GM23338 (cell line): ENCODE measurements at regions not wholly inside any gene's neighbourhood (a gene's known extent, or its start where the extent isn't known, plus 50 kb on each side); places are given as distances from the start of the nearest gene placed in this dataset.

ENCODE experiments used
- ATAC-seq: fragments of 200-7000 bp; cut with Tn5 transposase; 3 replicates; pipeline ENCODE4 v1.9.1; 2020
- DNase-seq: peaks from one replicate; pipeline ENCODE4 v3.0.0-alpha.2; 2015; ENCODE audit warnings: low spot score
- H2AFZ ChIP-seq: fragments of 200-600 bp; sonication (generic); 2 replicates; pipeline ENCODE4 v1.8.0; 2016; ENCODE audit warnings: antibody characterized with exemption, mild to moderate bottlenecking, moderate library complexity
- H3F3A ChIP-seq: fragments of 200-600 bp; sonication (generic); replicated peaks from 2 replicates; pipeline ENCODE4 v1.8.0; 2017; ENCODE audit warnings: antibody characterized with exemption, mixed run types, low read depth
- H3K27ac ChIP-seq: fragments of 200-600 bp; sonication (generic); 2 replicates; pipeline ENCODE4 v1.6.1; 2016; ENCODE audit warnings: low read depth
- H3K27me3 ChIP-seq: fragments of 200-600 bp; sonication (generic); 2 replicates; pipeline ENCODE4 v1.8.0; 2016; ENCODE audit warnings: mild to moderate bottlenecking, mixed run types, moderate library complexity; ENCODE audit not compliant: insufficient read depth
- H3K36me3 ChIP-seq: fragments of 200-600 bp; sonication (generic); 2 replicates; pipeline ENCODE4 v1.8.0; 2016; ENCODE audit warnings: mild to moderate bottlenecking; ENCODE audit not compliant: insufficient read depth
- H3K4me1 ChIP-seq: fragments of 200-600 bp; sonication (generic); 2 replicates; pipeline ENCODE4 v1.8.0; 2016; ENCODE audit warnings: mild to moderate bottlenecking, moderate library complexity; ENCODE audit not compliant: insufficient read depth
- H3K4me2 ChIP-seq: fragments of 200-600 bp; sonication (generic); 2 replicates; pipeline ENCODE4 v1.7.1; 2017; ENCODE audit warnings: mixed run types
- H3K4me3 ChIP-seq: fragments of 200-600 bp; sonication (generic); 2 replicates; pipeline ENCODE4 v1.6.1; 2016; ENCODE audit warnings: mixed run types
- H3K79me2 ChIP-seq: fragments of 200-600 bp; sonication (generic); replicated peaks from 2 replicates; pipeline ENCODE4 v1.8.0; 2017; ENCODE audit warnings: mild to moderate bottlenecking; ENCODE audit not compliant: insufficient read depth
- H3K9me2 ChIP-seq: fragments of 200-600 bp; sonication (generic); 2 replicates; pipeline ENCODE4 v1.8.0; 2017; ENCODE audit not compliant: insufficient read depth
- H4K20me1 ChIP-seq: fragments of 200-600 bp; sonication (generic); replicated peaks from 2 replicates; pipeline ENCODE4 v1.8.0; 2017; ENCODE audit warnings: mild to moderate bottlenecking; ENCODE audit not compliant: insufficient read depth
- H3K27ac Mint-ChIP-seq: 2 replicates; pipeline ENCODE4 v1.8.0; 2020; ENCODE audit warnings: inconsistent platforms, mild to moderate bottlenecking, moderate library complexity, mixed read lengths
- H3K27me3 Mint-ChIP-seq: 3 replicates; pipeline ENCODE4 v1.8.0; 2022; ENCODE audit warnings: low read depth, mild to moderate bottlenecking, moderate library complexity, mixed read lengths, inconsistent platforms; ENCODE audit not compliant: insufficient read depth, poor library complexity
- H3K36me3 Mint-ChIP-seq: 3 replicates; pipeline ENCODE4 v1.8.0; 2021; ENCODE audit warnings: low read depth, mild to moderate bottlenecking, inconsistent platforms, moderate library complexity, mixed read lengths
- H3K4me1 Mint-ChIP-seq: 3 replicates; pipeline ENCODE4 v1.8.0; 2020; ENCODE audit warnings: mild to moderate bottlenecking, inconsistent platforms, mixed read lengths
- H3K4me3 Mint-ChIP-seq: 3 replicates; pipeline ENCODE4 v1.8.0; 2021; ENCODE audit warnings: moderate library complexity, mild to moderate bottlenecking, inconsistent platforms, mixed read lengths
- H3K9me3 Mint-ChIP-seq: 3 replicates; pipeline ENCODE4 v1.8.0; 2020; ENCODE audit warnings: moderate library complexity, mild to moderate bottlenecking, inconsistent platforms, mixed read lengths
- CREB1 ChIP-seq: fragments of 250-450 bp; sonication (Bioruptor Pico); IDR thresholded peaks from 2 replicates; pipeline ENCODE4 v1.5.0; 2020; ENCODE audit warnings: low read depth, mild to moderate bottlenecking, moderate library complexity
- ZNF114 ChIP-seq: fragments of 250-450 bp; sonication (Bioruptor Pico); IDR thresholded peaks from 2 replicates; pipeline ENCODE4 v1.5.0; 2020; ENCODE audit warnings: mild to moderate bottlenecking, moderate library complexity
- TF ChIP-seq, protein P1 (sequence below): IDR thresholded peaks from one replicate; pipeline ENCODE4 v1.6.1; 2018; ENCODE audit warnings: antibody characterized with exemption; ENCODE audit not compliant: unreplicated experiment
- TF ChIP-seq, protein P2 (sequence below): fragments of 250-450 bp; sonication (Bioruptor Pico); IDR thresholded peaks from 2 replicates; pipeline ENCODE4 v1.5.0; 2020; ENCODE audit warnings: mild to moderate bottlenecking, moderate library complexity
- TF ChIP-seq, protein P3 (sequence below), 2 experiments: fragments of 200-600 bp in 1 of 2; sonication (generic) in 1 of 2; conservative IDR thresholded peaks; 2 replicates each; pipeline versions ENCODE4 v1.5.1 to v1.6.1; 2016 to 2017; ENCODE audit warnings: antibody characterized with exemption in 2 of 2, low read depth in 2 of 2, mild to moderate bottlenecking in 2 of 2, moderate library complexity in 1 of 2

DNA sequence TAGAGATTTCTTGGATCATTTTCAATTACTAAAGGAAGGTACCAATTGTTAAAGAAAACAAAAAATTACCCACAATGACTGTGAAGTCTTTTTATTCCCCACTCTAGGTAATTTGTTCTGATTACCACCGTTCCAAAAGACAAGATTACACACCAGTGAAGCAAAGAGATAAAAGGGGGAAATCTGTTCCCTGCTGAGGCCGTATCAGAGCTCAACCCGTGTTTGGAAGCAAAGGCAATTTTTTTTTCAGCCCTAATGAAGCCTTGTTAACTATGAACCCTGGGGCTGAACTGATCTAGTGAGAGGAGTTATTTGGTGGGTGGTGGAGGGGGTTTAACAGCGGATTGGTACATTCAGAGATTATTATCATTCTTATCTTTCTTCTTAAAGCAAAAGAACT lies 128.5 kb downstream of the ALDH8A1 start:
- Histone ChIP-seq H3K4me3 (no peak overlapping the region), H3K4me2 (no peak overlapping the region), H3K79me2 (no peaks in the 10 kb centered on the region), H3K27me3 (no peaks in the 10 kb centered on the region), H3K9me2 (peaks cover 5% of the 10 kb centered on the region; the same call in 1 of the 2 replicates), H2AFZ (no peak overlapping the region), H3K27ac (no peak overlapping the region), H3K36me3 (0 out of 2 replicates have a peak, but pooled peaks cover 4% of the 10 kb centered on the region), H4K20me1 (no peaks in the 10 kb centered on the region), H3F3A (no peaks in the 10 kb centered on the region), H3K4me1 (no peaks in the 10 kb centered on the region)
- Mint-ChIP-seq H3K4me3 (no peak overlapping the region), H3K27ac (no peak overlapping the region), H3K9me3 (peaks cover 10% of the 10 kb centered on the region; the same call in 2 of the 3 replicates), H3K4me1 (peaks cover 6% of the 10 kb centered on the region; the same call in 2 of the 3 replicates), H3K36me3 (peaks cover 7% of the 10 kb centered on the region; the same call in 1 of the 3 replicates), H3K27me3 (peaks cover 4% of the 10 kb centered on the region)
- ATAC-seq (no peak), DNase-seq (no peak)
- TF ChIP-seq, protein P1, sequence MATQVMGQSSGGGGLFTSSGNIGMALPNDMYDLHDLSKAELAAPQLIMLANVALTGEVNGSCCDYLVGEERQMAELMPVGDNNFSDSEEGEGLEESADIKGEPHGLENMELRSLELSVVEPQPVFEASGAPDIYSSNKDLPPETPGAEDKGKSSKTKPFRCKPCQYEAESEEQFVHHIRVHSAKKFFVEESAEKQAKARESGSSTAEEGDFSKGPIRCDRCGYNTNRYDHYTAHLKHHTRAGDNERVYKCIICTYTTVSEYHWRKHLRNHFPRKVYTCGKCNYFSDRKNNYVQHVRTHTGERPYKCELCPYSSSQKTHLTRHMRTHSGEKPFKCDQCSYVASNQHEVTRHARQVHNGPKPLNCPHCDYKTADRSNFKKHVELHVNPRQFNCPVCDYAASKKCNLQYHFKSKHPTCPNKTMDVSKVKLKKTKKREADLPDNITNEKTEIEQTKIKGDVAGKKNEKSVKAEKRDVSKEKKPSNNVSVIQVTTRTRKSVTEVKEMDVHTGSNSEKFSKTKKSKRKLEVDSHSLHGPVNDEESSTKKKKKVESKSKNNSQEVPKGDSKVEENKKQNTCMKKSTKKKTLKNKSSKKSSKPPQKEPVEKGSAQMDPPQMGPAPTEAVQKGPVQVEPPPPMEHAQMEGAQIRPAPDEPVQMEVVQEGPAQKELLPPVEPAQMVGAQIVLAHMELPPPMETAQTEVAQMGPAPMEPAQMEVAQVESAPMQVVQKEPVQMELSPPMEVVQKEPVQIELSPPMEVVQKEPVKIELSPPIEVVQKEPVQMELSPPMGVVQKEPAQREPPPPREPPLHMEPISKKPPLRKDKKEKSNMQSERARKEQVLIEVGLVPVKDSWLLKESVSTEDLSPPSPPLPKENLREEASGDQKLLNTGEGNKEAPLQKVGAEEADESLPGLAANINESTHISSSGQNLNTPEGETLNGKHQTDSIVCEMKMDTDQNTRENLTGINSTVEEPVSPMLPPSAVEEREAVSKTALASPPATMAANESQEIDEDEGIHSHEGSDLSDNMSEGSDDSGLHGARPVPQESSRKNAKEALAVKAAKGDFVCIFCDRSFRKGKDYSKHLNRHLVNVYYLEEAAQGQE, result no peak

DNA sequence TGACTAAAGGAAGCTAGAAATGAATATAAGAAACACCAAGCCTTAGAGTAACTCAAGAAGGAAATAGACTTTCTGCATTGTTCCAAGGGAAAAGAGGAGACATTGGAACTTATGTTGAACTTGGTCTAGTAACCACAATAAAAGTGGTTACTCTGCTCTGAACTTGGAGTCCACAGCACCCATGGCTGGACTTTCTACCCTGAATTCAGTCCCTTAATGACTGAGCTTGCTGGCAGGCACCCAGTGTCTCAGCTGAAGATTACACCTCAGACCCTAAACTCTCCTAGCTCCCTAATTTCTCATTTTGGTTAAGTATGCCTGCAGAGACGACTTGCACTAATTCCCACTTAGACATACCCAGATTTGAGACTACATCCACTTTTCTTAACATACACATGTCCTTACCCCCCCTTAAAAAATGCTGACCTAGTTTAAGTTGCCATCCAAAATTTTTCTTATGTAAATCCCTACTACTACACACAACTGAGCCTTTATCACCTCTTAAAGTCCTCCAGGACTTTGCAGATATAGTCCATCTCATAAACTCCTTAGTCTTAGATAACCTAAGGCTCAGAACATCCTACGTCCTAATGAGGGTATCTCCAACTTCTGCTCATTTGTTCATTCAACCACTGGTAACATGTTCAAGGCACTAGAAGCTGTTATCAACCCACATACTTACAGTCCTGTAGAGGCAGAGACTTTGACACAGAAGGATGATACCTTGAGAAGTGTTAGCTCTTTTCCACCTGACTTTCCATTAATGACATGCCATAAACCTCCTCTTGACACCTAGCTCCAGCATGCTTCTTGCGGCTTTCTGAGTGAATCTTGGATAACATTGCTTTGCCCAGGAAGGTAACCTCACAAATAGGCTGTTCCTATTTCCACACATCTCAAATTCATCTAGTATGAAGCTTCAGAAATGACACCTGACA lies 129.8 kb downstream of the ALDH8A1 start:
- H3K36me3 ChIP-seq, result 0 out of 2 replicates have a peak, but pooled peaks cover 4% of the 10 kb centered on the region
- H3F3A ChIP-seq, result no peaks in the 10 kb centered on the region
- H3K4me1 ChIP-seq, result no peaks in the 10 kb centered on the region
- H3K4me3 Mint-ChIP-seq, result no peak overlapping the region
- H3K9me2 ChIP-seq, result peaks cover 8% of the 10 kb centered on the region; the same call in 1 of the 2 replicates
- H4K20me1 ChIP-seq, result no peaks in the 10 kb centered on the region
- peaks cover 4% of the 10 kb centered on the region for H3K27me3 Mint-ChIP-seq
- H3K4me2 ChIP-seq, result no peak overlapping the region
- H3K27ac Mint-ChIP-seq, result no peak overlapping the region
- H3K36me3 Mint-ChIP-seq, result peaks cover 4% of the 10 kb centered on the region; the same call in 1 of the 3 replicates
- H3K9me3 Mint-ChIP-seq, result peaks cover 7% of the 10 kb centered on the region; the same call in 1 of the 3 replicates
- H3K27me3 ChIP-seq, result no peaks in the 10 kb centered on the region
- ATAC-seq (no peak), DNase-seq (no peak)
- H3K79me2 ChIP-seq, result no peaks in the 10 kb centered on the region
- H2AFZ ChIP-seq, result no peak overlapping the region
- H3K4me3 ChIP-seq, result no peak overlapping the region
- no peak overlapping the region for H3K27ac ChIP-seq
- peaks cover 6% of the 10 kb centered on the region; the same call in 2 of the 3 replicates for H3K4me1 Mint-ChIP-seq
- TF ChIP-seq, protein P2, sequence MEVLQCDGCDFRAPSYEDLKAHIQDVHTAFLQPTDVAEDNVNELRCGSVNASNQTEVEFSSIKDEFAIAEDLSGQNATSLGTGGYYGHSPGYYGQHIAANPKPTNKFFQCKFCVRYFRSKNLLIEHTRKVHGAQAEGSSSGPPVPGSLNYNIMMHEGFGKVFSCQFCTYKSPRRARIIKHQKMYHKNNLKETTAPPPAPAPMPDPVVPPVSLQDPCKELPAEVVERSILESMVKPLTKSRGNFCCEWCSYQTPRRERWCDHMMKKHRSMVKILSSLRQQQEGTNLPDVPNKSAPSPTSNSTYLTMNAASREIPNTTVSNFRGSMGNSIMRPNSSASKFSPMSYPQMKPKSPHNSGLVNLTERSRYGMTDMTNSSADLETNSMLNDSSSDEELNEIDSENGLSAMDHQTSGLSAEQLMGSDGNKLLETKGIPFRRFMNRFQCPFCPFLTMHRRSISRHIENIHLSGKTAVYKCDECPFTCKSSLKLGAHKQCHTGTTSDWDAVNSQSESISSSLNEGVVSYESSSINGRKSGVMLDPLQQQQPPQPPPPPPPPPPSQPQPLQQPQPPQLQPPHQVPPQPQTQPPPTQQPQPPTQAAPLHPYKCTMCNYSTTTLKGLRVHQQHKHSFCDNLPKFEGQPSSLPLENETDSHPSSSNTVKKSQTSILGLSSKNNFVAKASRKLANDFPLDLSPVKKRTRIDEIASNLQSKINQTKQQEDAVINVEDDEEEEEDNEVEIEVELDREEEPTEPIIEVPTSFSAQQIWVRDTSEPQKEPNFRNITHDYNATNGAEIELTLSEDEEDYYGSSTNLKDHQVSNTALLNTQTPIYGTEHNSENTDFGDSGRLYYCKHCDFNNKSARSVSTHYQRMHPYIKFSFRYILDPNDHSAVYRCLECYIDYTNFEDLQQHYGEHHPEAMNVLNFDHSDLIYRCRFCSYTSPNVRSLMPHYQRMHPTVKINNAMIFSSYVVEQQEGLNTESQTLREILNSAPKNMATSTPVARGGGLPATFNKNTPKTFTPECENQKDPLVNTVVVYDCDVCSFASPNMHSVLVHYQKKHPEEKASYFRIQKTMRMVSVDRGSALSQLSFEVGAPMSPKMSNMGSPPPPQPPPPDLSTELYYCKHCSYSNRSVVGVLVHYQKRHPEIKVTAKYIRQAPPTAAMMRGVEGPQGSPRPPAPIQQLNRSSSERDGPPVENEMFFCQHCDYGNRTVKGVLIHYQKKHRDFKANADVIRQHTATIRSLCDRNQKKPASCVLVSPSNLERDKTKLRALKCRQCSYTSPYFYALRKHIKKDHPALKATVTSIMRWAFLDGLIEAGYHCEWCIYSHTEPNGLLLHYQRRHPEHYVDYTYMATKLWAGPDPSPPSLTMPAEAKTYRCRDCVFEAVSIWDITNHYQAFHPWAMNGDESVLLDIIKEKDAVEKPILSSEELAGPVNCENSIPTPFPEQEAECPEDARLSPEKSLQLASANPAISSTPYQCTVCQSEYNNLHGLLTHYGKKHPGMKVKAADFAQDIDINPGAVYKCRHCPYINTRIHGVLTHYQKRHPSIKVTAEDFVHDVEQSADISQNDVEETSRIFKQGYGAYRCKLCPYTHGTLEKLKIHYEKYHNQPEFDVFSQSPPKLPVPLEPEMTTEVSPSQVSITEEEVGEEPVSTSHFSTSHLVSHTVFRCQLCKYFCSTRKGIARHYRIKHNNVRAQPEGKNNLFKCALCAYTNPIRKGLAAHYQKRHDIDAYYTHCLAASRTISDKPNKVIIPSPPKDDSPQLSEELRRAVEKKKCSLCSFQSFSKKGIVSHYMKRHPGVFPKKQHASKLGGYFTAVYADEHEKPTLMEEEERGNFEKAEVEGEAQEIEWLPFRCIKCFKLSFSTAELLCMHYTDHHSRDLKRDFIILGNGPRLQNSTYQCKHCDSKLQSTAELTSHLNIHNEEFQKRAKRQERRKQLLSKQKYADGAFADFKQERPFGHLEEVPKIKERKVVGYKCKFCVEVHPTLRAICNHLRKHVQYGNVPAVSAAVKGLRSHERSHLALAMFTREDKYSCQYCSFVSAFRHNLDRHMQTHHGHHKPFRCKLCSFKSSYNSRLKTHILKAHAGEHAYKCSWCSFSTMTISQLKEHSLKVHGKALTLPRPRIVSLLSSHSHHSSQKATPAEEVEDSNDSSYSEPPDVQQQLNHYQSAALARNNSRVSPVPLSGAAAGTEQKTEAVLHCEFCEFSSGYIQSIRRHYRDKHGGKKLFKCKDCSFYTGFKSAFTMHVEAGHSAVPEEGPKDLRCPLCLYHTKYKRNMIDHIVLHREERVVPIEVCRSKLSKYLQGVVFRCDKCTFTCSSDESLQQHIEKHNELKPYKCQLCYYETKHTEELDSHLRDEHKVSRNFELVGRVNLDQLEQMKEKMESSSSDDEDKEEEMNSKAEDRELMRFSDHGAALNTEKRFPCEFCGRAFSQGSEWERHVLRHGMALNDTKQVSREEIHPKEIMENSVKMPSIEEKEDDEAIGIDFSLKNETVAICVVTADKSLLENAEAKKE (CRISPR knock-in tag), result no peak
- TF ChIP-seq, protein P3, sequence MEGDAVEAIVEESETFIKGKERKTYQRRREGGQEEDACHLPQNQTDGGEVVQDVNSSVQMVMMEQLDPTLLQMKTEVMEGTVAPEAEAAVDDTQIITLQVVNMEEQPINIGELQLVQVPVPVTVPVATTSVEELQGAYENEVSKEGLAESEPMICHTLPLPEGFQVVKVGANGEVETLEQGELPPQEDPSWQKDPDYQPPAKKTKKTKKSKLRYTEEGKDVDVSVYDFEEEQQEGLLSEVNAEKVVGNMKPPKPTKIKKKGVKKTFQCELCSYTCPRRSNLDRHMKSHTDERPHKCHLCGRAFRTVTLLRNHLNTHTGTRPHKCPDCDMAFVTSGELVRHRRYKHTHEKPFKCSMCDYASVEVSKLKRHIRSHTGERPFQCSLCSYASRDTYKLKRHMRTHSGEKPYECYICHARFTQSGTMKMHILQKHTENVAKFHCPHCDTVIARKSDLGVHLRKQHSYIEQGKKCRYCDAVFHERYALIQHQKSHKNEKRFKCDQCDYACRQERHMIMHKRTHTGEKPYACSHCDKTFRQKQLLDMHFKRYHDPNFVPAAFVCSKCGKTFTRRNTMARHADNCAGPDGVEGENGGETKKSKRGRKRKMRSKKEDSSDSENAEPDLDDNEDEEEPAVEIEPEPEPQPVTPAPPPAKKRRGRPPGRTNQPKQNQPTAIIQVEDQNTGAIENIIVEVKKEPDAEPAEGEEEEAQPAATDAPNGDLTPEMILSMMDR (conservative IDR thresholded peaks at IDR 0.05; ENCODE audit: low read depth in 2 of 2), result no peak
- TF ChIP-seq ZNF114, result no peak
- TF ChIP-seq CREB1 (CRISPR knock-in tag), result no peak
